ENCODE measurements at regions not wholly inside any gene's neighbourhood (a gene's known extent, or its start where the extent isn't known, plus 50 kb on each side); places are given as distances from the start of the nearest gene placed in this dataset.

DNA sequence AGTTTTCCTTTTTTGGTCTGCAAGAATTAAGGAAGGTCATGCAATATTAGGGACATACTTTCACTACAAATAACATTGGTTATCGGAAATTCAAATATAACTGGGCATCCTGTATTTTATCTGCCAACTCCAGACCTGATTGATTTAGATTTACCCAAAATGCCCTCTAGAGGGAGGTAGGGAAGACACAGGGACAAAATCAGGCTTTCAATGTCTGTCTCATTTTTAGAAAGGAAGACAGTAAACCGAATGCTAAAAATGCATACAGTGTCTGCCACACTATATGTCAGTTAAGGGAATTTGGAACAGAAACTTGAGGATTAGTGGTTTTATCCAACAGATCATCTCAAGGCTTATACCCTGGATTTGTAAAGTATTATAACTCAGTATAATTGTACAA lies 161.7 kb upstream of the SOX9 start (continued):
- TF ChIP-seq, protein P1, sequence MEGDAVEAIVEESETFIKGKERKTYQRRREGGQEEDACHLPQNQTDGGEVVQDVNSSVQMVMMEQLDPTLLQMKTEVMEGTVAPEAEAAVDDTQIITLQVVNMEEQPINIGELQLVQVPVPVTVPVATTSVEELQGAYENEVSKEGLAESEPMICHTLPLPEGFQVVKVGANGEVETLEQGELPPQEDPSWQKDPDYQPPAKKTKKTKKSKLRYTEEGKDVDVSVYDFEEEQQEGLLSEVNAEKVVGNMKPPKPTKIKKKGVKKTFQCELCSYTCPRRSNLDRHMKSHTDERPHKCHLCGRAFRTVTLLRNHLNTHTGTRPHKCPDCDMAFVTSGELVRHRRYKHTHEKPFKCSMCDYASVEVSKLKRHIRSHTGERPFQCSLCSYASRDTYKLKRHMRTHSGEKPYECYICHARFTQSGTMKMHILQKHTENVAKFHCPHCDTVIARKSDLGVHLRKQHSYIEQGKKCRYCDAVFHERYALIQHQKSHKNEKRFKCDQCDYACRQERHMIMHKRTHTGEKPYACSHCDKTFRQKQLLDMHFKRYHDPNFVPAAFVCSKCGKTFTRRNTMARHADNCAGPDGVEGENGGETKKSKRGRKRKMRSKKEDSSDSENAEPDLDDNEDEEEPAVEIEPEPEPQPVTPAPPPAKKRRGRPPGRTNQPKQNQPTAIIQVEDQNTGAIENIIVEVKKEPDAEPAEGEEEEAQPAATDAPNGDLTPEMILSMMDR (IDR thresholded peaks at IDR 0.05): peak; percentile 55
- TF ChIP-seq ZFP36 (IDR thresholded peaks at IDR 0.05; ENCODE audit: borderline replicate concordance, partially characterized antibody) (no peak), MAFK (IDR thresholded peaks at IDR 0.05; ENCODE audit: partially characterized antibody) (no peak), TFCP2L1 (CRISPR knock-in tag; IDR thresholded peaks at IDR 0.05) (no peak)

DNA sequence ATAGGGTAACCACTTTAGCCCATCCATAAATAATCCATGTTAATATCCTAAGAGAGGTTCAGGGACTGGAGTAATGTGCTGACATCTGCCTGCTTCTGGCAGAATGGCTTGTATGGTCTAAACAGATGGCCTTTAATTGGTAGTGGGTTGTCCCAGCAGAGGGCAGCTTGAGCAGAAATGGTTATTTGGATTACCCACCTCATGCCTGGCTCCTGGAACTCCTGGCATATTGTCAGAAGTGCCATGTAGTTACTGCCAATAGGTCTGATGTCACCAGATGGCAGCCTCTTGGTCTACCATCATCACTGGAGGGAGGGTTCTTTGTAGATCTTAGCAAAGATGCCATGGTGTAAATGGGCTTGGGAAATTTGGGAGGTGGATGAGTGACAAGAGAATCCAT lies 157.5 kb upstream of the SOX9 start:
- no peak; a peak in 1 of 6 replicates for ATAC-seq
- POLR2A ChIA-PET: no interaction called here

DNA sequence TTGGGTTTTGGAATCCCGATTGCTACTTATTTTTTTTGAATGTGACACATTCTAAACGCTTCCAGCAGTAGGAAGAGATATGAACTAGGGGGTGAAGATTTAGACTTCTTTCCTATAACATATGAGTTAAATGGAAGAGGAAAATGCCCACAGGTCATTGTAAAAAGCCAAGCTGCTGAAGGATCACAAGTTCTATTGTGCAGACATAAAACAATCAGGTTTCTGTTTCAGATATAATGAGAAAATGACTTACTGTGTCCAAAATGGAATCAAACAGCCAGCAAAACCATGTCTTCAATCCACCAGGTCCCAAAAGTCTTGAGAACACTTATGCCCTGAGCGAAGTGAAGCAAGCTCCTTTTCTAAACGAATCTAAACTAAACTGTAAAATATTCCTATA lies 157.0 kb upstream of the SOX9 start:
- ChIA-PET POLR2A (interaction anchor here (0.6 kb wide), 1 partner anchor 36 kb away, joined by 11 read pairs; no protein-coding TSS in a partner anchor), CTCF (no interaction called here)
- H3K4me1 ChIP-seq: no peaks in the 10 kb centered on the region
- FAIRE-seq (no peak), DNase-seq (ENCODE audit: low read depth in 1 of 2, low spot score in 1 of 2) (no peak), ATAC-seq (no peak)
- H3K9me3 ChIP-seq: no peaks in the 10 kb centered on the region
- no peak overlapping the region for H3K4me3 ChIP-seq
- H3K4me2 ChIP-seq: no peak overlapping the region
- WGBS (ENCODE audit: missing lambda C conversion rate): 45% methylated on average over 4 of the region's 4 CpGs
- H3K27ac ChIP-seq: no peak overlapping the region
- TF ChIP-seq RFX5 (IDR thresholded peaks at IDR 0.05) (no peak), CBX8 (IDR thresholded peaks at IDR 0.05) (no peak), GATA3 (IDR thresholded peaks at IDR 0.05; ENCODE audit: borderline replicate concordance) (no peak), EHMT2 (IDR thresholded peaks at IDR 0.05; ENCODE audit: low read depth) (no peak), HOXA7 (CRISPR knock-in tag; IDR thresholded peaks at IDR 0.05) (no peak), MAZ (IDR thresholded peaks at IDR 0.05; ENCODE audit: borderline replicate concordance, low read depth, low read length) (no peak), ZC3H11A (IDR thresholded peaks at IDR 0.05) (no peak), RCOR1 (IDR thresholded peaks at IDR 0.05; ENCODE audit: low read depth, low read length) (no peak), RARB (CRISPR knock-in tag; IDR thresholded peaks at IDR 0.05) (no peak), HEYL (CRISPR knock-in tag; IDR thresholded peaks at IDR 0.05) (no peak), BHLHE40 (IDR thresholded peaks at IDR 0.05; ENCODE audit: low read depth, low read length) (no peak), CBX2 (IDR thresholded peaks at IDR 0.05; ENCODE audit: borderline replicate concordance, low read depth) (no peak), HOXB5 (CRISPR knock-in tag; IDR thresholded peaks at IDR 0.05) (no peak), MAFK (IDR thresholded peaks at IDR 0.05; ENCODE audit: partially characterized antibody) (no peak), HOXB13 (CRISPR knock-in tag; IDR thresholded peaks at IDR 0.05; ENCODE audit: low read depth) (no peak)
- TF ChIP-seq, protein P2, sequence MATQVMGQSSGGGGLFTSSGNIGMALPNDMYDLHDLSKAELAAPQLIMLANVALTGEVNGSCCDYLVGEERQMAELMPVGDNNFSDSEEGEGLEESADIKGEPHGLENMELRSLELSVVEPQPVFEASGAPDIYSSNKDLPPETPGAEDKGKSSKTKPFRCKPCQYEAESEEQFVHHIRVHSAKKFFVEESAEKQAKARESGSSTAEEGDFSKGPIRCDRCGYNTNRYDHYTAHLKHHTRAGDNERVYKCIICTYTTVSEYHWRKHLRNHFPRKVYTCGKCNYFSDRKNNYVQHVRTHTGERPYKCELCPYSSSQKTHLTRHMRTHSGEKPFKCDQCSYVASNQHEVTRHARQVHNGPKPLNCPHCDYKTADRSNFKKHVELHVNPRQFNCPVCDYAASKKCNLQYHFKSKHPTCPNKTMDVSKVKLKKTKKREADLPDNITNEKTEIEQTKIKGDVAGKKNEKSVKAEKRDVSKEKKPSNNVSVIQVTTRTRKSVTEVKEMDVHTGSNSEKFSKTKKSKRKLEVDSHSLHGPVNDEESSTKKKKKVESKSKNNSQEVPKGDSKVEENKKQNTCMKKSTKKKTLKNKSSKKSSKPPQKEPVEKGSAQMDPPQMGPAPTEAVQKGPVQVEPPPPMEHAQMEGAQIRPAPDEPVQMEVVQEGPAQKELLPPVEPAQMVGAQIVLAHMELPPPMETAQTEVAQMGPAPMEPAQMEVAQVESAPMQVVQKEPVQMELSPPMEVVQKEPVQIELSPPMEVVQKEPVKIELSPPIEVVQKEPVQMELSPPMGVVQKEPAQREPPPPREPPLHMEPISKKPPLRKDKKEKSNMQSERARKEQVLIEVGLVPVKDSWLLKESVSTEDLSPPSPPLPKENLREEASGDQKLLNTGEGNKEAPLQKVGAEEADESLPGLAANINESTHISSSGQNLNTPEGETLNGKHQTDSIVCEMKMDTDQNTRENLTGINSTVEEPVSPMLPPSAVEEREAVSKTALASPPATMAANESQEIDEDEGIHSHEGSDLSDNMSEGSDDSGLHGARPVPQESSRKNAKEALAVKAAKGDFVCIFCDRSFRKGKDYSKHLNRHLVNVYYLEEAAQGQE (IDR thresholded peaks at IDR 0.05): no peak
- TF ChIP-seq, protein P3, sequence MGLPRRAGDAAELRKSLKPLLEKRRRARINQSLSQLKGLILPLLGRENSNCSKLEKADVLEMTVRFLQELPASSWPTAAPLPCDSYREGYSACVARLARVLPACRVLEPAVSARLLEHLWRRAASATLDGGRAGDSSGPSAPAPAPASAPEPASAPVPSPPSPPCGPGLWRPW (IDR thresholded peaks at IDR 0.05): no peak
- TF ChIP-seq, protein P1 (IDR thresholded peaks at IDR 0.05): no peak

More for the DNA sequence above, 157.5 kb upstream of the SOX9 start:
- Histone ChIP-seq H3K4me1 (no peaks in the 10 kb centered on the region), H3K4me2 (no peak overlapping the region), H3K4me3 (no peak overlapping the region), H3K27ac (no peak overlapping the region), H3K9me3 (no peaks in the 10 kb centered on the region)
- FAIRE-seq (no peak), DNase-seq (ENCODE audit: low read depth in 1 of 2, low spot score in 1 of 2) (no peak)
- TF ChIP-seq TFCP2L1 (CRISPR knock-in tag; IDR thresholded peaks at IDR 0.05) (no peak), POLR2AphosphoS2 (conservative IDR thresholded peaks at IDR 0.05; ENCODE audit: low read length) (no peak), ESRRA (IDR thresholded peaks at IDR 0.05; ENCODE audit: borderline replicate concordance, low read length) (no peak), NFE2L2 (conservative IDR thresholded peaks at IDR 0.05; ENCODE audit: low read length) (no peak), HOXB13 (CRISPR knock-in tag; IDR thresholded peaks at IDR 0.05; ENCODE audit: low read depth) (no peak), NR3C1 (IDR thresholded peaks at IDR 0.05) (no peak)
- CTCF ChIA-PET: no interaction called here
